ENCODE measurements at regions not wholly inside any gene's neighbourhood (a gene's known extent, or its start where the extent isn't known, plus 50 kb on each side); places are given as distances from the start of the nearest gene placed in this dataset.

DNA sequence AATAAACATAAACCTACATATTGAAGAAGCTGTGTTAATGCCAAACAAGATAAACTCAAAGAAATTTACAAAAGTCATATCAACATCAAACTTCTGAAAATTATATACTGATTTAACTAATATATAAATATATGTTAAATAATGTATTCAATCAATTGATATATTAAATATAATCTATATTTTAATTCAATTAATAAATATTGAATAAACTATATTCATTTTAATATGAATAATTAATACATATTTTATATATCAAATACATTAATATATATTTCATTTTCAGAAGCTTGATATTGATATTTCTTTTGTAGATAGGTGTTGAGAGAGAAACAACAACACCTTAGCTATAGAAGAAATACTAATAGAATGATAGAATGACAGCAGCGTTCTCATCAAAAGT lies 768.1 kb downstream of the MECOM start:
- Histone ChIP-seq H2AFZ (no peak overlapping the region), H3K79me2 (ENCODE audit: low read depth) (no peaks in the 10 kb centered on the region), H3K27me3 (ENCODE audit: insufficient read depth, low read depth) (no peaks in the 10 kb centered on the region), H3K9me2 (ENCODE audit: insufficient read depth) (0 out of 2 replicates have a peak, but pooled peaks cover 3% of the 10 kb centered on the region), H3K4me1 (replicated peaks; ENCODE audit: insufficient read depth) (no peaks in the 10 kb centered on the region), H3K4me3 (no peak overlapping the region), H3K36me3 (ENCODE audit: low read depth) (no peaks in the 10 kb centered on the region), H3K27ac (no peak overlapping the region), H4K20me1 (ENCODE audit: insufficient read depth) (no peaks in the 10 kb centered on the region), H3F3A (ENCODE audit: insufficient read depth, low read depth) (no peaks in the 10 kb centered on the region), H3K4me2 (no peak overlapping the region), H3K9me3 (ENCODE audit: insufficient read depth, low read depth) (peaks cover 11% of the 10 kb centered on the region; the same call in 1 of the 2 replicates)
- intact Hi-C loops (cut with micrococcal nuclease; ENCODE audit: unreplicated experiment), result no loop called here
- no TSS peak for BruUV-seq (replicated peaks)
- no peak for DNase-seq
- TF ChIP-seq EZH2 (IDR thresholded peaks at IDR 0.05; ENCODE audit: low read depth), result no peak
- TF ChIP-seq, protein P1, sequence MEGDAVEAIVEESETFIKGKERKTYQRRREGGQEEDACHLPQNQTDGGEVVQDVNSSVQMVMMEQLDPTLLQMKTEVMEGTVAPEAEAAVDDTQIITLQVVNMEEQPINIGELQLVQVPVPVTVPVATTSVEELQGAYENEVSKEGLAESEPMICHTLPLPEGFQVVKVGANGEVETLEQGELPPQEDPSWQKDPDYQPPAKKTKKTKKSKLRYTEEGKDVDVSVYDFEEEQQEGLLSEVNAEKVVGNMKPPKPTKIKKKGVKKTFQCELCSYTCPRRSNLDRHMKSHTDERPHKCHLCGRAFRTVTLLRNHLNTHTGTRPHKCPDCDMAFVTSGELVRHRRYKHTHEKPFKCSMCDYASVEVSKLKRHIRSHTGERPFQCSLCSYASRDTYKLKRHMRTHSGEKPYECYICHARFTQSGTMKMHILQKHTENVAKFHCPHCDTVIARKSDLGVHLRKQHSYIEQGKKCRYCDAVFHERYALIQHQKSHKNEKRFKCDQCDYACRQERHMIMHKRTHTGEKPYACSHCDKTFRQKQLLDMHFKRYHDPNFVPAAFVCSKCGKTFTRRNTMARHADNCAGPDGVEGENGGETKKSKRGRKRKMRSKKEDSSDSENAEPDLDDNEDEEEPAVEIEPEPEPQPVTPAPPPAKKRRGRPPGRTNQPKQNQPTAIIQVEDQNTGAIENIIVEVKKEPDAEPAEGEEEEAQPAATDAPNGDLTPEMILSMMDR (conservative IDR thresholded peaks at IDR 0.05), result no peak
- ChIA-PET CTCF (no interaction called here), POLR2A (ENCODE audit: unreplicated experiment) (interaction anchor here (0.7 kb wide), 1 partner anchor 12 kb away, joined by 3 read pairs; no protein-coding TSS in a partner anchor)

DNA sequence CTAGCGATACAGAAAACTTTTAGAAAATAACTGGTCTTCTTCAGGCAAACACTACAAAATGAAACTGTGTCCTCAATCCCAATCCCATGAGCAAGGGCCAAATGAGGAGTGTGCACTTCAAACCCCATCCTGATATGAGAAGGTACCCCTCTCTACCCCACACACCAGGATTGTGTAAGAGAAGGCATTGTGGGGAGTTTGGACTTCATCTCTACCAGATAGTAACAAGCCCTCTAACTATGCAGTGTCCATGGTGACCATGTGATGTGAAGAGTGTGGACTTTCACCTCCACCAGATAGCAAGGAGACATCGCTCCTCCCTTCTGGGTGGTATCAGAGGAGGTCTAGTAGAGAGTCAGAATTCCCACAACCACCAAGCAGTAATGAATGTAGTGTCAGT lies 769.3 kb downstream of the MECOM start:
- H2AFZ ChIP-seq, result 0 out of 2 replicates have a peak overlapping the region, but pooled peaks have one; percentile 2
- no TSS peak for BruUV-seq (replicated peaks)
- CTCF ChIA-PET, result no interaction called here

DNA sequence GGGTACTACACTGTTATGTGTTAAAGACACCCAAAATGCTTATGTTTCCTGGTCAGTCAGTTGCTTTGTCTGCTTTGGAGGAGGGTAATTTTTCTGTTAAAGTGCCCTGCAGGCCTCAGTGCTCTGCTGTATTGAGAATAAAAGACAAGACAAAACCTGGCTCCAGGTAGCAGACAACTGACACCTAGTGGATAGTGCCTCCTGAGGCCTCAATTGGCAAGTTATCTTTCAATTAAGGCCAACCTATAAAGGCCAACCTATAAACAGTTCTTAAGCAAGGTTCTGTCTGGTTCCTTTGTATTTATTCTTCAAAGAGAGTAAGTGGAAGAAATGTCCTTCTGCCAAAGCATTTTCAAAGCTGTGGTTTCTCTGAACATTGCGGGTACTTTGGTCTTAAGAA lies 773.8 kb downstream of the MECOM start:
- no peaks in the 10 kb centered on the region for H3K9me2 ChIP-seq (ENCODE audit: insufficient read depth)

More for the DNA sequence above, 769.3 kb downstream of the MECOM start:
- TF ChIP-seq, protein P1 (conservative IDR thresholded peaks at IDR 0.05), result no peak
- no peak for TF ChIP-seq EZH2 (IDR thresholded peaks at IDR 0.05; ENCODE audit: low read depth)
- Histone ChIP-seq H3K27ac (no peak overlapping the region), H3K36me3 (ENCODE audit: low read depth) (no peaks in the 10 kb centered on the region), H4K20me1 (ENCODE audit: insufficient read depth) (no peaks in the 10 kb centered on the region), H3K4me2 (no peak overlapping the region), H3K4me3 (no peak overlapping the region), H3K9me2 (ENCODE audit: insufficient read depth) (0 out of 2 replicates have a peak, but pooled peaks cover 3% of the 10 kb centered on the region), H3K4me1 (replicated peaks; ENCODE audit: insufficient read depth) (no peaks in the 10 kb centered on the region), H3K27me3 (ENCODE audit: insufficient read depth, low read depth) (no peaks in the 10 kb centered on the region), H3K79me2 (ENCODE audit: low read depth) (no peaks in the 10 kb centered on the region), H3K9me3 (ENCODE audit: insufficient read depth, low read depth) (peaks cover 11% of the 10 kb centered on the region; the same call in 1 of the 2 replicates), H3F3A (ENCODE audit: insufficient read depth, low read depth) (no peaks in the 10 kb centered on the region)
- intact Hi-C loops (cut with micrococcal nuclease; ENCODE audit: unreplicated experiment), result no loop called here
- no peak for DNase-seq
- POLR2A ChIA-PET (ENCODE audit: unreplicated experiment), result no interaction called here

More for the DNA sequence above, 773.8 kb downstream of the MECOM start:
- no TSS peak for BruUV-seq (replicated peaks)
- TF ChIP-seq, protein P1 (conservative IDR thresholded peaks at IDR 0.05), result peak; percentile 42; the same call in 1 of the 2 replicates
- TF ChIP-seq EZH2 (IDR thresholded peaks at IDR 0.05; ENCODE audit: low read depth), result no peak
- no peaks in the 10 kb centered on the region for H3K79me2 ChIP-seq (ENCODE audit: low read depth)
- H3K4me2 ChIP-seq, result no peak overlapping the region
- no peak overlapping the region for H3K4me3 ChIP-seq
- H3K9me3 ChIP-seq (ENCODE audit: insufficient read depth, low read depth), result no peaks in the 10 kb centered on the region
- peak in 1 of 2 experiments; percentile 45 for DNase-seq
- no peaks in the 10 kb centered on the region for H4K20me1 ChIP-seq (ENCODE audit: insufficient read depth)
- H3K27ac ChIP-seq, result no peak overlapping the region
- POLR2A ChIA-PET (ENCODE audit: unreplicated experiment), result interaction anchor here (0.6 kb wide), 1 partner anchor 420 kb away, joined by 4 read pairs; no protein-coding TSS in a partner anchor
- intact Hi-C loops (cut with micrococcal nuclease; ENCODE audit: unreplicated experiment), result loop anchor here (2.0 kb wide), 1 partner anchor 23 kb away; no protein-coding TSS in a partner anchor
- no peaks in the 10 kb centered on the region for H3F3A ChIP-seq (ENCODE audit: insufficient read depth, low read depth)
- no peaks in the 10 kb centered on the region for H3K36me3 ChIP-seq (ENCODE audit: low read depth)
- CTCF ChIA-PET, result interaction anchor here (0.5 to 0.7 kb wide), 3 partner anchors 10 to 344 kb away, joined by 3 to 5 read pairs (median 3); no protein-coding TSS in a partner anchor
- no peaks in the 10 kb centered on the region for H3K27me3 ChIP-seq (ENCODE audit: insufficient read depth, low read depth)
- H2AFZ ChIP-seq, result peak overlapping the region; percentile 11; the same call in 1 of the 2 replicates
- H3K4me1 ChIP-seq (replicated peaks; ENCODE audit: insufficient read depth), result peaks cover 1% of the 10 kb centered on the region

Measured in PC-9 (cell line).